ENCODE measurements at regions not wholly inside any gene's neighbourhood (a gene's known extent, or its start where the extent isn't known, plus 50 kb on each side); places are given as distances from the start of the nearest gene placed in this dataset.

- DNase-seq (no peak), ATAC-seq (no peak)
- TF ChIP-seq CTCF (IDR thresholded peaks at IDR 0.05): no peak
- no peaks in the 10 kb centered on the region for H3K27me3 ChIP-seq
- no peak overlapping the region for H3K27ac ChIP-seq
- H3K9me3 ChIP-seq: no peaks in the 10 kb centered on the region
- H3K4me3 ChIP-seq: no peak overlapping the region
- H3K36me3 ChIP-seq: no peaks in the 10 kb centered on the region
- no peaks in the 10 kb centered on the region for H3K4me1 ChIP-seq
- intact Hi-C loops (cut with DNase I): no loop called here
Measured at GRCh38 chr3:59264366-59264765, 214.5 kb upstream of the CFAP20DC start.

- no peak overlapping the region for H3K27ac ChIP-seq
- no peaks in the 10 kb centered on the region for H3K9me3 ChIP-seq
- TF ChIP-seq CTCF (IDR thresholded peaks at IDR 0.05): no peak
- H3K36me3 ChIP-seq: no peaks in the 10 kb centered on the region
- no peaks in the 10 kb centered on the region for H3K27me3 ChIP-seq
- intact Hi-C loops (cut with DNase I): no loop called here
- no peak for DNase-seq
- no peak overlapping the region for H3K4me3 ChIP-seq
- no peaks in the 10 kb centered on the region for H3K4me1 ChIP-seq
- no peak for ATAC-seq
Measured at GRCh38 chr3:59263152-59263551, 213.3 kb upstream of the CFAP20DC start.

GRCh38 chr3:59262076-59262498 lies 212.3 kb upstream of the CFAP20DC start:
- Histone ChIP-seq H3K27me3 (no peaks in the 10 kb centered on the region), H3K4me3 (no peak overlapping the region), H3K9me3 (no peaks in the 10 kb centered on the region), H3K4me1 (no peaks in the 10 kb centered on the region), H3K36me3 (no peaks in the 10 kb centered on the region), H3K27ac (no peak overlapping the region)
- intact Hi-C loops (cut with DNase I): no loop called here
- ATAC-seq (no peak), DNase-seq (no peak)
- TF ChIP-seq CTCF (IDR thresholded peaks at IDR 0.05): no peak

- ATAC-seq: no peak
- intact Hi-C loops (cut with DNase I): no loop called here
- no peak for DNase-seq
- no peak for TF ChIP-seq CTCF (IDR thresholded peaks at IDR 0.05)
- Histone ChIP-seq H3K4me1 (no peaks in the 10 kb centered on the region), H3K27me3 (no peaks in the 10 kb centered on the region), H3K36me3 (no peaks in the 10 kb centered on the region), H3K4me3 (no peak overlapping the region), H3K27ac (no peak overlapping the region), H3K9me3 (no peaks in the 10 kb centered on the region)
Measured at GRCh38 chr3:59261009-59261408, 211.2 kb upstream of the CFAP20DC start.

GRCh38 chr3:59258550-59259260 lies 208.9 kb upstream of the CFAP20DC start:
- TF ChIP-seq CTCF (IDR thresholded peaks at IDR 0.05): no peak
- DNase-seq: no peak
- Histone ChIP-seq H3K9me3 (no peaks in the 10 kb centered on the region), H3K27me3 (no peaks in the 10 kb centered on the region), H3K4me3 (no peak overlapping the region), H3K36me3 (no peaks in the 10 kb centered on the region), H3K27ac (no peak overlapping the region), H3K4me1 (no peaks in the 10 kb centered on the region)
- intact Hi-C loops (cut with DNase I): no loop called here
- no peak for ATAC-seq
